Iris pigment epithelial cell (primary cell): ENCODE measurements at regions not wholly inside any gene's neighbourhood (a gene's known extent, or its start where the extent isn't known, plus 50 kb on each side); places are given as distances from the start of the nearest gene placed in this dataset.

Experiments
- DNase-seq: peaks from one replicate; pipeline ENCODE4 v3.0.0-alpha.2; 2011; ENCODE audit warnings: low read depth

GRCh38 chr6:90918361-90918760, 331.5 kb upstream of the MAP3K7 start:
- DNase-seq: no peak

- DNase-seq: no peak
Observed at GRCh38 chr6:90917376-90917775, 330.5 kb upstream of the MAP3K7 start.

GRCh38 chr6:90916968-90917367, 330.1 kb upstream of the MAP3K7 start:
- DNase-seq: no peak

GRCh38 chr6:90915224-90915915, 328.5 kb upstream of the MAP3K7 start:
- DNase-seq: no peak

- DNase-seq: no peak
Observed at GRCh38 chr6:90914312-90914711, 327.4 kb upstream of the MAP3K7 start.

GRCh38 chr6:90913266-90913960, 326.5 kb upstream of the MAP3K7 start:
- DNase-seq: no peak

GRCh38 chr6:90911642-90912041, 324.8 kb upstream of the MAP3K7 start:
- DNase-seq: no peak

GRCh38 chr6:90910893-90911292, 324.0 kb upstream of the MAP3K7 start:
- no peak for DNase-seq

GRCh38 chr6:90907931-90908655, 321.2 kb upstream of the MAP3K7 start:
- DNase-seq: no peak

GRCh38 chr6:90905351-90905750, 318.5 kb upstream of the MAP3K7 start:
- DNase-seq: no peak

GRCh38 chr6:90900034-90900433, 313.2 kb upstream of the MAP3K7 start:
- no peak for DNase-seq

- DNase-seq: no peak
Observed at GRCh38 chr6:90898763-90899162, 311.9 kb upstream of the MAP3K7 start.

- DNase-seq: no peak
Observed at GRCh38 chr6:90896075-90896547, 309.2 kb upstream of the MAP3K7 start.

- DNase-seq: no peak
Observed at GRCh38 chr6:90895299-90896074, 308.6 kb upstream of the MAP3K7 start.

GRCh38 chr6:90894285-90895130, 307.6 kb upstream of the MAP3K7 start:
- DNase-seq: no peak

- DNase-seq: no peak
Observed at GRCh38 chr6:90893400-90893799, 306.5 kb upstream of the MAP3K7 start.

- DNase-seq: no peak
Observed at GRCh38 chr6:90892271-90892670, 305.4 kb upstream of the MAP3K7 start.

- no peak for DNase-seq
Observed at GRCh38 chr6:90891355-90891754, 304.5 kb upstream of the MAP3K7 start.

- DNase-seq: no peak
Observed at GRCh38 chr6:90890683-90891330, 303.9 kb upstream of the MAP3K7 start.

GRCh38 chr6:90887764-90888163, 300.9 kb upstream of the MAP3K7 start:
- no peak for DNase-seq

- no peak for DNase-seq
Observed at GRCh38 chr6:90885611-90886056, 298.8 kb upstream of the MAP3K7 start.
